GM10266 (cell line): ENCODE measurements at regions not wholly inside any gene's neighbourhood (a gene's known extent, or its start where the extent isn't known, plus 50 kb on each side); places are given as distances from the start of the nearest gene placed in this dataset.
"Not testable (repeated sequence)": the region's sequence is repeated elsewhere in the genome, so short reads cannot be mapped to it uniquely, and the experiment has no call there.

Experiments
- DNase-seq: peaks from one replicate; pipeline ENCODE4 v3.0.0; 2012; ENCODE audit errors: extremely low spot score
- CTCF ChIP-seq: IDR thresholded peaks from 2 replicates; pipeline ENCODE4 v1.5.1; 2012; ENCODE audit warnings: mild to moderate bottlenecking, low read depth; ENCODE audit not compliant: control insufficient read depth, insufficient read depth; ENCODE audit errors: missing control alignments

GRCh38 chr7:149595541-149595940 lies 97.9 kb upstream of the ZNF746 start:
- no peak for TF ChIP-seq CTCF
- DNase-seq, result no peak

GRCh38 chr7:149595078-149595477 lies 97.5 kb upstream of the ZNF746 start:
- no peak for DNase-seq
- no peak for TF ChIP-seq CTCF

GRCh38 chr7:149588930-149589329 lies 91.3 kb upstream of the ZNF746 start:
- no peak for DNase-seq
- no peak for TF ChIP-seq CTCF

GRCh38 chr7:149586646-149587645 lies 89.3 kb upstream of the ZNF746 start:
- TF ChIP-seq CTCF, result no peak
- DNase-seq, result no peak

- DNase-seq, result no peak
These were observed 86.9 kb upstream of the ZNF746 start for GRCh38 chr7:149584530-149584929.

GRCh38 chr7:149584009-149584408 lies 86.4 kb upstream of the ZNF746 start:
- no peak for TF ChIP-seq CTCF
- DNase-seq, result no peak

More at GRCh38 chr7:149584530-149584929, 86.9 kb upstream of the ZNF746 start:
- TF ChIP-seq CTCF, result no peak

- no peak for TF ChIP-seq CTCF
- DNase-seq, result no peak
These were observed 82.7 kb upstream of the ZNF746 start for GRCh38 chr7:149580328-149580727.

- DNase-seq, result not testable (repeated sequence)
These were observed 81.8 kb upstream of the ZNF746 start for GRCh38 chr7:149579365-149579764.

GRCh38 chr7:149574428-149574827 lies 76.8 kb upstream of the ZNF746 start:
- not testable (repeated sequence) for DNase-seq
